Common myeloid progenitor, CD34-positive (primary cell): ENCODE measurements at regions not wholly inside any gene's neighbourhood (a gene's known extent, or its start where the extent isn't known, plus 50 kb on each side); places are given as distances from the start of the nearest gene placed in this dataset.

ENCODE experiments used
- CTCF ChIA-PET: fragments of 350-600 bp; sonication (Branson Sonifier 250); formaldehyde crosslinking; loops from one replicate; lab custom pipeline; 2021; ENCODE audit warnings: antibody characterized with exemption; lab: Charles Lee
- POLR2A ChIA-PET: fragments of 350-600 bp; sonication (Branson Sonifier 250); formaldehyde crosslinking; loops from one replicate; lab custom pipeline; 2021; ENCODE audit warnings: antibody characterized with exemption; lab: Charles Lee
- DNase-seq, 3 donors: peaks; one replicate each; pipeline versions ENCODE4 v3.0.0 to v3.0.0-alpha.2; 2013
- H3K27ac ChIP-seq, 2 experiments: 1 replicate in 1 of 2; 2 replicates in 1 of 2; pipeline ENCODE4 v1.7.0; 2013; ENCODE audit warnings: inconsistent platforms in 2 of 2, low read length in 2 of 2, mild to moderate bottlenecking in 2 of 2, low read depth in 1 of 2, moderate library complexity in 1 of 2; ENCODE audit not compliant: severe bottlenecking in 2 of 2, insufficient read depth in 1 of 2, poor library complexity in 1 of 2
- H3K27me3 ChIP-seq, 5 experiments: replicated peaks in 2 of 5; 1 replicate in 3 of 5; 2 replicates in 2 of 5; pipeline versions ENCODE4 v1.6.1 to v1.7.0; 2013; ENCODE audit warnings: low read length in 4 of 5, mild to moderate bottlenecking in 2 of 5, moderate library complexity in 2 of 5, inconsistent platforms in 1 of 5; ENCODE audit not compliant: insufficient read depth in 5 of 5, control insufficient read depth in 4 of 5
- H3K36me3 ChIP-seq, 4 experiments: 1 replicate in 2 of 4; 2 replicates in 2 of 4; pipeline versions ENCODE4 v1.6.1 to v1.7.0; 2013; ENCODE audit warnings: low read length in 3 of 4, control low read depth in 1 of 4, mild to moderate bottlenecking in 1 of 4; ENCODE audit not compliant: control insufficient read depth in 4 of 4, insufficient read depth in 4 of 4
- H3K4me1 ChIP-seq, 4 experiments: 1 replicate in 3 of 4; 2 replicates in 1 of 4; pipeline versions ENCODE4 v1.6.1 to v1.7.1; 2013; ENCODE audit warnings: low read length in 3 of 4, mild to moderate bottlenecking in 3 of 4, control low read depth in 1 of 4, inconsistent platforms in 1 of 4, moderate library complexity in 1 of 4; ENCODE audit not compliant: control insufficient read depth in 4 of 4, insufficient read depth in 4 of 4; ENCODE audit errors: control extremely low read depth in 1 of 4
- H3K4me3 ChIP-seq, 7 experiments: 1 replicate in 4 of 7; 2 replicates in 3 of 7; pipeline versions ENCODE4 v1.5.1 to v1.7.0; 2013; ENCODE audit warnings: mild to moderate bottlenecking in 7 of 7, low read length in 6 of 7, moderate library complexity in 6 of 7, inconsistent platforms in 2 of 7, low read depth in 2 of 7, control low read depth in 1 of 7; ENCODE audit not compliant: insufficient read depth in 4 of 7, control insufficient read depth in 1 of 7; ENCODE audit errors: extremely low read depth in 1 of 7
- H3K9me3 ChIP-seq, 5 experiments: 1 replicate in 4 of 5; 2 replicates in 1 of 5; pipeline versions ENCODE4 v1.6.1 to v1.7.1; 2013; ENCODE audit warnings: low read length in 4 of 5, mild to moderate bottlenecking in 2 of 5, inconsistent platforms in 1 of 5, low read depth in 1 of 5, moderate library complexity in 1 of 5; ENCODE audit not compliant: control insufficient read depth in 4 of 5, insufficient read depth in 2 of 5; ENCODE audit errors: control extremely low read depth in 1 of 5
- WGBS: methylation state at CpG from one replicate; pipeline ENCODE4 v1.1.5; 2013; ENCODE audit not compliant: insufficient coverage; 5-methylcytosine and 5-hydroxymethylcytosine counted together

DNA sequence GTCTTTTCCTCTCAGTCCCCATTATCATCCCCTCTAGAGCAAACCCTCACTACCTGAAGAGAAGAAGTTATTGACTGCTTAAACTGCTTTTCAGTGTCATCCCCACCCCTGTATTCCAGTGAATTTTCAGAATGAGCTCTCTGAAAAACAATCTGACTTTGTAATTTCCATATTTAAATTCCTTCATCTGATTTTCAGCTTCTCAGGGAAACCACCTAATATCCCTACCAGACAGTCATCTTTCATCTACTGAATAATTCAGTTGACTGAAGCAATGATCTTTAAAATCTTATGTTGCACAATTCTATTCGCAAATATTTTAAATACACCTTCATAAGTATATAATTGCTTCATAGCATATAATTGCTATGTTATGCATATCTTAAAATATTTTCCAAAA lies 258.7 kb downstream of the HTR1B start:
- H3K4me1 ChIP-seq: no peaks in the 10 kb centered on the region
- POLR2A ChIA-PET: no interaction called here
- no peak overlapping the region for H3K4me3 ChIP-seq
- WGBS: no CpG with 5 or more reads among the region's 1 CpG
- CTCF ChIA-PET: interaction anchor here (0.6 kb wide), 1 partner anchor 523 kb away, joined by 3 read pairs; no protein-coding TSS in a partner anchor
- H3K36me3 ChIP-seq: no peaks in the 10 kb centered on the region
- no peak for DNase-seq
- peaks cover 0 to 3% (median 0%) of the 10 kb centered on the region in 5 experiments for H3K9me3 ChIP-seq
- H3K27me3 ChIP-seq: no peaks in the 10 kb centered on the region
- H3K27ac ChIP-seq: no peak overlapping the region

DNA sequence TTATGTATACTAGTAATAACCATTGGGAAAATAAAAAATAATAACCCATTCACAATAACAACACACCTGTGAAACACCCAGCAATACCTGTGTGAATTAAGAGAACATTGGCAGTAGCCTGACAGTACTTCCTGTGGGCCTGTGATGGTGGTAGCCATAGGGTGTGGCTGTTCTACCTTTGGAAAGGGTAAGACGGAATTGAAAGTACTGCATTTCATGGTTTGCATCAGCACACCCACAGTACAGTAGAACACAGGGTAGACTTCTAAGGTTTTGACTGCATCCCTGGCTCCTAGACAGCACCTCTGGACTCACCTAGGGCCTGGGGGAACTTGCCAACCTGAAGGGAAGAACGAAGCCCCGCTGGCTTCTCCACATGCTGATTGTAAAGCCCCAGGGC lies 279.8 kb downstream of the HTR1B start:
- no peaks in the 10 kb centered on the region for H3K36me3 ChIP-seq
- no peaks in the 10 kb centered on the region for H3K4me1 ChIP-seq
- ChIA-PET POLR2A (no interaction called here), CTCF (no interaction called here)
- no peak for DNase-seq
- peaks cover 0 to 4% (median 0%) of the 10 kb centered on the region in 5 experiments for H3K9me3 ChIP-seq
- no peak overlapping the region for H3K27ac ChIP-seq
- H3K4me3 ChIP-seq: no peak overlapping the region
- no peaks in the 10 kb centered on the region for H3K27me3 ChIP-seq
- whole genome bisulfite sequencing: 60% methylated on average over 2 of the region's 3 CpGs

DNA sequence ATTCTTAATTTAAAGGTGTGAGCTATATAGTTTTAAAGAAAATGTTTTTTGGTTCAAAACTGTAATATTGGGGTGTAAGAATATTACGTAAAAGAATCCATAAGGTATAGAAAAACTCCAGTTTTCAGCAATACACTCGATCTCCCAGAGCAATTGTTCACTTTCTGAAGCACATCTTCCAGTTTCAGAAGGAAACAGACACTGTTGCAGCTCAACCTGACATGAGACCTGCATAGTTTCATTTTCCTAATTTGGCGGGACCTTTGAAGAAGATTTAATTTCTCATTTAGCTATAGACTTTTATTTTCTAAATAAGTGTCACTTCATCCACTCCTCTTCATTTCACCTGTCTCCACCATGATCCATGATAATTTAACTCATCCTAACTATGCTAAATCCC lies 281.5 kb downstream of the HTR1B start:
- Histone ChIP-seq H3K4me3 (no peak overlapping the region), H3K9me3 (peaks cover 0 to 2% (median 0%) of the 10 kb centered on the region in 5 experiments), H3K4me1 (no peaks in the 10 kb centered on the region), H3K36me3 (no peaks in the 10 kb centered on the region), H3K27me3 (no peaks in the 10 kb centered on the region), H3K27ac (no peak overlapping the region)
- ChIA-PET POLR2A (no interaction called here), CTCF (no interaction called here)
- WGBS: 88% methylated on average over 2 of the region's 3 CpGs
- no peak for DNase-seq

DNA sequence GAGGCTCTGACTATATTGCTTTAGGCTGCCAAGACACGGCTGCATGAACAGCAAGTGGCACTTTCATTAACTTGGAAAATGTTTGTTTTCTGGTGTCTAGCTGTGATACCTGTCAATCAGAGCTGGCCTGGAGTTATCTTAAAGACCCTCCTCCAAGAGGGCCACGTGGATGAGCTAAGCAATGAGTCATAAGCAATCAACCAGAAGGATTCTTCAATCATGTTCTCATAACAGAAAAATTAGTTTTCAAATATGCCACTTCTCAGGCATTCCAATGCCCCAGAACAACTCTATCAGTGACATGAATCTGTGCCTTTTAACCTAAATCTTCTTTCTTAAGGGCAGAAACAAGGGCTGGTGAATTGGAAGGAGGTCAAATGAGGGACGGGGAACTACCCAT lies 283.0 kb downstream of the HTR1B start:
- DNase-seq: no peak
- ChIA-PET POLR2A (no interaction called here), CTCF (no interaction called here)
- 100% methylated on average over 1 of the region's 3 CpGs for WGBS
- H3K4me1 ChIP-seq: no peaks in the 10 kb centered on the region
- no peak overlapping the region for H3K27ac ChIP-seq
- no peaks in the 10 kb centered on the region for H3K27me3 ChIP-seq
- H3K4me3 ChIP-seq: no peak overlapping the region
- H3K9me3 ChIP-seq: peaks cover 0 to 2% (median 0%) of the 10 kb centered on the region in 5 experiments
- H3K36me3 ChIP-seq: no peaks in the 10 kb centered on the region

DNA sequence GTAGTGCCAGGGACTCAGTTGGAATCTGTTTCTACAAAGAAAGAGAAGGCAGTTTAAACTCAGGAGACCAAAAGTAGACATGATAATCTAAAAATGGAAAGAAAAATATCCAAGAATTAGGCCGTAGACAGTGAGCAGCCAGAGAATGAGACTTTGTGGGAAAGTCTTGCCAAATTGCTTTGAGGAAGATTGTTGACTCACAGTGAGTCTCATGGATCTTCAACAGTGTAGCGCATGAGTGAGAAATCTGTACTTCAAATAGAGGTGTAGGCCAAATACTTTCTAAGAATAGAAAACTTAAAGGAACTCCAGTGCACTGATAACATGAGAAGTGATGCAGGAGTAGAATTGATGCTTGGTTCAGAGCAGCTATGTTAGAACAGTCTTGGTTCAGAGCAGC lies 284.5 kb downstream of the HTR1B start:
- H3K4me1 ChIP-seq: no peaks in the 10 kb centered on the region
- H3K36me3 ChIP-seq: peaks cover 0 to 5% (median 0%) of the 10 kb centered on the region in 4 experiments
- ChIA-PET CTCF (no interaction called here), POLR2A (no interaction called here)
- no peak overlapping the region for H3K4me3 ChIP-seq
- H3K27me3 ChIP-seq: no peaks in the 10 kb centered on the region
- H3K9me3 ChIP-seq: peaks cover 0 to 7% (median 0%) of the 10 kb centered on the region in 5 experiments
- whole genome bisulfite sequencing: 100% methylated on average over 2 of the region's 2 CpGs
- H3K27ac ChIP-seq: no peak overlapping the region
- DNase-seq: no peak

DNA sequence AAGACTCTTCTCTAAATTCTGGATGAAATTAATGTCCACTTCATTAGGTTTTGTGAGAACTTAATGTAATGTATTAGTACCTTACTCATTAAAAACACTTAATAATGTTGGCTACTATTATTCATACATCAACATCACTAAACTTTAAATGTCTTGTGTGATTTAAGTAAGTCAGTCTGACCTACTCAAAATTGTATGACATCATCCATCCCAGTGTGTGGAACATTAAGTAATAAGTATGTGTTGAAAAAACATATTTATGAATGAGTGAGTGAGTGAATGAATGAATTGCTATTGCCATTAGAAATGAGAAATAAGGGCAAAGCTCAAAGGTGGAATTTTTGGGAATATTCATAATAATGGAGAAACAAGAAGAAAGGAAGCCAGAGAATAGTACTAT lies 285.8 kb downstream of the HTR1B start:
- Histone ChIP-seq H3K36me3 (peaks cover 0 to 6% (median 0%) of the 10 kb centered on the region in 4 experiments), H3K9me3 (peaks cover 0 to 9% (median 2%) of the 10 kb centered on the region in 5 experiments), H3K4me1 (no peaks in the 10 kb centered on the region), H3K4me3 (no peak overlapping the region), H3K27me3 (no peaks in the 10 kb centered on the region), H3K27ac (no peak overlapping the region)
- POLR2A ChIA-PET: no interaction called here
- CTCF ChIA-PET: no interaction called here
- no peak for DNase-seq

DNA sequence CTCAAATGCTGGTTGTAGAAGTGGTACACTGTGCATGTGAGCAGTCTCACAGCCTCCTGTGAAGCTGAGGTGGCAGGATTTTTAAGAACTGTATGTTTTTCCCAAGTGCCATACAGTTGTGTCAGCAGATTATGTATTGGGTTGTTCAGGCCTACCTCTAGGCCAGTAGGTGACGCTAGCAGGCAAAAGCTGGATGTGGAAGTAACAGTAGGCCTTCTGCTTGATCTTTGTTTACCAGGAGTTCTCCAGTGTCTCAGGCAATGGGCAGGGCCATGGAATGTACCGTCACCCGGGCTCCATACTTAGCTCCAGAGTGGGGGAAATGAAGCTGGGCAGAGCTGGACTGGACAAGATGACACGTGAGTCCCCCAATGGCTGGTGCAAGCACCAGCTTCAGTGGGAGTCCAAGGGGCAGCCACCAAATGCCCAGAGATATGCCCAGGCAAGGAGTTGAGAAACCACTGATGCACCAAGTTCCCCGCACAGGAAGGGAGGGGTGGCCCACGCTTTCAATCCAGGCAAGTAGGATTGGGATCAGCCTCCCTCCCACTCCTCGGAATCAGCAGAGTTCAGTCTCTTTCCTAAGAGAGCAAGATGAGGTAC lies 289.7 kb downstream of the HTR1B start:
- Histone ChIP-seq H3K36me3 (peaks cover 0 to 6% (median 0%) of the 10 kb centered on the region in 4 experiments), H3K4me3 (no peak overlapping the region), H3K27ac (no peak overlapping the region), H3K9me3 (peaks cover 0 to 9% (median 4%) of the 10 kb centered on the region in 5 experiments), H3K27me3 (no peaks in the 10 kb centered on the region), H3K4me1 (no peaks in the 10 kb centered on the region)
- ChIA-PET CTCF (no interaction called here), POLR2A (no interaction called here)
- DNase-seq: no peak
- 93% methylated on average over 6 of the region's 7 CpGs for WGBS
